ENCODE measurements at regions not wholly inside any gene's neighbourhood (a gene's known extent, or its start where the extent isn't known, plus 50 kb on each side); places are given as distances from the start of the nearest gene placed in this dataset.

GRCh38 chr2:41926614-41927580 lies 120.9 kb upstream of the PKDCC start:
- no peak for DNase-seq

GRCh38 chr2:41927581-41928264 lies 120.1 kb upstream of the PKDCC start:
- no peak for DNase-seq

- no peak for DNase-seq
These were observed 119.3 kb upstream of the PKDCC start for GRCh38 chr2:41928526-41928925.

- no peak for DNase-seq
These were observed 116.8 kb upstream of the PKDCC start for GRCh38 chr2:41930807-41931566.

- DNase-seq, result no peak
These were observed 115.4 kb upstream of the PKDCC start for GRCh38 chr2:41932241-41933045.

GRCh38 chr2:41933046-41933420 lies 114.8 kb upstream of the PKDCC start:
- DNase-seq, result no peak

GRCh38 chr2:41933585-41934320 lies 114.1 kb upstream of the PKDCC start:
- DNase-seq, result no peak

- DNase-seq, result no peak
These were observed 113.4 kb upstream of the PKDCC start for GRCh38 chr2:41934329-41934958.

GRCh38 chr2:41935002-41935401 lies 112.8 kb upstream of the PKDCC start:
- DNase-seq, result no peak

- no peak for DNase-seq
These were observed 112.0 kb upstream of the PKDCC start for GRCh38 chr2:41935825-41936224.

GRCh38 chr2:41936771-41937463 lies 110.9 kb upstream of the PKDCC start:
- no peak for DNase-seq

GRCh38 chr2:41937464-41937906 lies 110.3 kb upstream of the PKDCC start:
- no peak for DNase-seq

GRCh38 chr2:41937921-41938708 lies 109.7 kb upstream of the PKDCC start:
- DNase-seq, result no peak

GRCh38 chr2:41940060-41940744 lies 107.6 kb upstream of the PKDCC start:
- DNase-seq, result no peak

GRCh38 chr2:41940745-41941063 lies 107.1 kb upstream of the PKDCC start:
- DNase-seq, result no peak

GRCh38 chr2:41941831-41942230 lies 106.0 kb upstream of the PKDCC start:
- no peak for DNase-seq

- no peak for DNase-seq
These were observed 105.5 kb upstream of the PKDCC start for GRCh38 chr2:41942278-41942677.

GRCh38 chr2:41943159-41943558 lies 104.7 kb upstream of the PKDCC start:
- no peak for DNase-seq

- no peak for DNase-seq
These were observed 103.5 kb upstream of the PKDCC start for GRCh38 chr2:41944220-41944880.
